H1 (cell line): ENCODE measurements at regions not wholly inside any gene's neighbourhood (a gene's known extent, or its start where the extent isn't known, plus 50 kb on each side); places are given as distances from the start of the nearest gene placed in this dataset.

Experiments used
- CTCF ChIA-PET: fragments of 300-600 bp; sonication (Branson Sonifier 250); formaldehyde crosslinking; loops from one replicate; lab custom pipeline; 2021; ENCODE audit not compliant: partially characterized antibody; lab: Charles Lee
- POLR2A ChIA-PET: fragments of 300-600 bp; sonication (Branson Sonifier 250); formaldehyde crosslinking; loops from one replicate; lab custom pipeline; 2021; ENCODE audit warnings: inconsistent platforms; ENCODE audit not compliant: partially characterized antibody; lab: Charles Lee
- DNase-seq, 2 experiments: peaks; one replicate each; pipeline versions ENCODE4 v3.0.0 to v3.0.0-alpha.2; 2010 to 2022; ENCODE audit warnings: low spot score in 2 of 2, low read depth in 1 of 2, mixed read lengths in 1 of 2
- FAIRE-seq: peaks from 2 replicates; lab custom pipeline; 2011; peaks lifted over from hg19 to GRCh38; lab: Jason Lieb, UNC
- H2AFZ ChIP-seq: 2 replicates; pipeline ENCODE4 v1.8.1; 2012; ENCODE audit warnings: low read length, inconsistent platforms
- H2AK5ac ChIP-seq: 2 replicates; pipeline ENCODE4 v1.6.1; 2013; ENCODE audit warnings: low read depth, low read length
- H2BK120ac ChIP-seq: replicated peaks from 2 replicates; pipeline ENCODE3; 2013; ENCODE audit warnings: low read depth, low read length, inconsistent platforms
- H2BK12ac ChIP-seq: 2 replicates; pipeline ENCODE4 v1.6.1; 2013; ENCODE audit warnings: low read depth, low read length
- H2BK15ac ChIP-seq: 2 replicates; pipeline ENCODE4 v1.6.1; 2013; ENCODE audit warnings: low read length
- H2BK20ac ChIP-seq: 2 replicates; pipeline ENCODE4 v1.6.1; 2013; ENCODE audit warnings: low read length
- H2BK5ac ChIP-seq: 2 replicates; pipeline ENCODE4 v1.6.1; 2013; ENCODE audit warnings: low read depth, low read length
- H3K14ac ChIP-seq: 2 replicates; pipeline ENCODE4 v1.6.1; 2013; ENCODE audit warnings: inconsistent platforms; ENCODE audit not compliant: insufficient read length
- H3K18ac ChIP-seq: 2 replicates; pipeline ENCODE4 v1.6.1; 2013; ENCODE audit warnings: low read length; ENCODE audit errors: extremely low read depth
- H3K23ac ChIP-seq: 2 replicates; pipeline ENCODE4 v1.6.1; 2013; ENCODE audit warnings: inconsistent platforms; ENCODE audit not compliant: insufficient read length
- H3K23me2 ChIP-seq: 2 replicates; pipeline ENCODE4 v1.6.1; 2013; ENCODE audit warnings: low read depth, low read length
- H3K27ac ChIP-seq: 2 replicates; pipeline ENCODE4 v1.6.1; 2011; ENCODE audit warnings: low read depth, low read length, inconsistent platforms
- H3K27me3 ChIP-seq, 4 experiments: replicated peaks in 1 of 4; 1 replicate in 1 of 4; 2 replicates in 3 of 4; pipeline versions ENCODE4 v1.6.1 to v1.8.1; 2011 to 2013; ENCODE audit warnings: low read length in 3 of 4, mild to moderate bottlenecking in 3 of 4, inconsistent platforms in 2 of 4, mixed read lengths in 2 of 4, moderate library complexity in 1 of 4; ENCODE audit not compliant: control insufficient read depth in 3 of 4, insufficient read depth in 3 of 4; ENCODE audit errors: extremely low read depth in 1 of 4
- H3K36me3 ChIP-seq, 4 experiments: 2 replicates each; pipeline versions ENCODE4 v1.6.1 to v1.8.1; 2011 to 2013; ENCODE audit warnings: mild to moderate bottlenecking in 4 of 4, low read length in 3 of 4, moderate library complexity in 2 of 4, control low read depth in 1 of 4, inconsistent platforms in 1 of 4; ENCODE audit not compliant: insufficient read depth in 4 of 4, control insufficient read depth in 2 of 4
- H3K4ac ChIP-seq: replicated peaks from 2 replicates; pipeline ENCODE3; 2013; ENCODE audit warnings: low read length, low read depth, mixed read lengths, inconsistent platforms; ENCODE audit not compliant: insufficient read length
- H3K4me1 ChIP-seq, 4 experiments: replicated peaks in 1 of 4; 1 replicate in 1 of 4; 2 replicates in 3 of 4; pipeline versions ENCODE4 v1.6.1 to v1.8.1; 2011 to 2013; ENCODE audit warnings: low read length in 3 of 4, inconsistent platforms in 2 of 4, mixed read lengths in 1 of 4; ENCODE audit not compliant: insufficient read depth in 4 of 4, control insufficient read depth in 3 of 4
- H3K4me2 ChIP-seq, 2 experiments: 2 replicates each; pipeline versions ENCODE4 v1.6.1 to v1.8.1; 2011 to 2013; ENCODE audit warnings: low read depth in 2 of 2, low read length in 2 of 2, control low read depth in 1 of 2, inconsistent platforms in 1 of 2, mild to moderate bottlenecking in 1 of 2; ENCODE audit not compliant: insufficient read depth in 1 of 2
- H3K4me3 ChIP-seq, 4 experiments: fragments of 200-600, 300-600 bp in 1 of 4; sonication (generic), shearing (Covaris generic), sonication (Bioruptor Twin) in 1 of 4; 2 replicates each; pipeline versions ENCODE4 v1.5.1 to v1.8.1; 2011 to 2016; ENCODE audit warnings: low read length in 4 of 4, low read depth in 3 of 4, control low read depth in 2 of 4, inconsistent platforms in 2 of 4, mild to moderate bottlenecking in 2 of 4, mixed read lengths in 1 of 4, moderate library complexity in 1 of 4; ENCODE audit not compliant: insufficient read depth in 2 of 4; ENCODE audit errors: extremely low read depth in 1 of 4
- H3K56ac ChIP-seq: replicated peaks from 2 replicates; pipeline ENCODE3; 2013; ENCODE audit warnings: low read depth, mild to moderate bottlenecking, mixed read lengths, low read length, inconsistent platforms; ENCODE audit not compliant: insufficient read length
- H3K79me1 ChIP-seq: 2 replicates; pipeline ENCODE4 v1.6.1; 2013; ENCODE audit warnings: low read depth, low read length, control low read depth
- H3K79me2 ChIP-seq, 2 experiments: 2 replicates each; pipeline versions ENCODE4 v1.6.1 to v1.8.1; 2012 to 2013; ENCODE audit warnings: low read length in 2 of 2, mild to moderate bottlenecking in 2 of 2, inconsistent platforms in 1 of 2; ENCODE audit not compliant: insufficient read depth in 2 of 2, control insufficient read depth in 1 of 2
- H3K9ac ChIP-seq, 4 experiments: replicated peaks in 1 of 4; 1 replicate in 1 of 4; 2 replicates in 3 of 4; pipeline versions ENCODE4 v1.6.1 to v1.8.1; 2011 to 2013; ENCODE audit warnings: low read depth in 3 of 4, low read length in 3 of 4, control low read depth in 2 of 4, mild to moderate bottlenecking in 2 of 4, moderate library complexity in 2 of 4, inconsistent platforms in 1 of 4; ENCODE audit errors: extremely low read depth in 1 of 4
- H3K9me3 ChIP-seq, 2 experiments: 2 replicates each; pipeline versions ENCODE4 v1.6.1 to v1.8.1; 2012 to 2013; ENCODE audit warnings: mild to moderate bottlenecking in 2 of 2, moderate library complexity in 2 of 2, control low read depth in 1 of 2, inconsistent platforms in 1 of 2, low read depth in 1 of 2, low read length in 1 of 2, mixed read lengths in 1 of 2; ENCODE audit not compliant: insufficient read depth in 2 of 2
- H4K20me1 ChIP-seq, 2 experiments: replicated peaks in 1 of 2; 2 replicates each; pipeline versions ENCODE3 to v1.8.1; 2011 to 2013; ENCODE audit warnings: inconsistent platforms in 2 of 2, low read length in 2 of 2, mild to moderate bottlenecking in 1 of 2; ENCODE audit not compliant: insufficient read depth in 2 of 2, control insufficient read depth in 1 of 2
- H4K5ac ChIP-seq: 2 replicates; pipeline ENCODE4 v1.6.1; 2013; ENCODE audit warnings: low read length, low read depth, mixed read lengths, inconsistent platforms; ENCODE audit not compliant: insufficient read length
- H4K8ac ChIP-seq: 2 replicates; pipeline ENCODE4 v1.8.0; 2013; ENCODE audit warnings: mild to moderate bottlenecking, moderate library complexity, low read length, inconsistent platforms; ENCODE audit not compliant: insufficient read depth; ENCODE audit errors: extremely low read depth
- H4K91ac ChIP-seq: replicated peaks from 2 replicates; pipeline ENCODE3; 2013; ENCODE audit warnings: low read length, mixed read lengths, inconsistent platforms; ENCODE audit not compliant: insufficient read length
- ASH2L ChIP-seq: fragments of 200-600, 300-600 bp; sonication (generic); IDR thresholded peaks from one replicate; pipeline ENCODE4 v1.7.1; 2017; ENCODE audit warnings: low read length
- BACH1 ChIP-seq: IDR thresholded peaks from 2 replicates; pipeline ENCODE4 v1.6.1; 2012; ENCODE audit warnings: low read length, improper control_type of control experiment
- BRCA1 ChIP-seq: IDR thresholded peaks from 2 replicates; pipeline ENCODE4 v1.6.1; 2012; ENCODE audit warnings: low read depth, low read length, improper control_type of control experiment
- CEBPB ChIP-seq: IDR thresholded peaks from 2 replicates; pipeline ENCODE4 v1.6.1; 2012; ENCODE audit warnings: low read depth, low read length
- EZH2 ChIP-seq: fragments of 200-600 bp; sonication (generic); IDR thresholded peaks from 2 replicates; pipeline ENCODE4 v1.7.1; 2012; ENCODE audit warnings: low read depth, mild to moderate bottlenecking, moderate library complexity, low read length, inconsistent platforms; ENCODE audit not compliant: severe bottlenecking
- HDAC6 ChIP-seq: IDR thresholded peaks from one replicate; pipeline ENCODE4 v1.7.1; 2012; ENCODE audit warnings: low read depth, mild to moderate bottlenecking, inconsistent platforms, low read length, moderate library complexity
- JUN ChIP-seq: IDR thresholded peaks from 2 replicates; pipeline ENCODE4 v1.6.1; 2011; ENCODE audit warnings: low read depth, mild to moderate bottlenecking, improper control_type of control experiment, low read length
- KDM4A ChIP-seq: IDR thresholded peaks from one replicate; pipeline ENCODE4 v1.7.1; 2012; ENCODE audit warnings: low read depth, mild to moderate bottlenecking, moderate library complexity, low read length, inconsistent platforms; ENCODE audit not compliant: severe bottlenecking
- PHF8 ChIP-seq: fragments of 200-600 bp; sonication (generic); conservative IDR thresholded peaks from 2 replicates; pipeline ENCODE4 v1.7.1; 2012; ENCODE audit warnings: low read depth, mild to moderate bottlenecking, inconsistent platforms, low read length, moderate library complexity
- RBBP5 ChIP-seq: IDR thresholded peaks from 2 replicates; pipeline ENCODE4 v1.7.1; 2012; ENCODE audit warnings: low read depth, mild to moderate bottlenecking, inconsistent platforms, low read length, moderate library complexity, borderline replicate concordance
- SIRT6 ChIP-seq: IDR thresholded peaks from one replicate; pipeline ENCODE4 v1.7.1; 2012; ENCODE audit warnings: low read length, inconsistent platforms
- WGBS, 2 experiments: shearing (Covaris generic) in 1 of 2; methylation state at CpG; one replicate each; pipeline versions ENCODE4 v1.1.6 to v1.1.7; 2013 to 2015; ENCODE audit warnings: low lambda C conversion rate in 2 of 2, mixed read lengths in 2 of 2, inconsistent platforms in 1 of 2, low coverage in 1 of 2, missing lambda C conversion rate in 1 of 2; ENCODE audit not compliant: insufficient replicate concordance in 2 of 2, insufficient coverage in 1 of 2, insufficient read length in 1 of 2; ENCODE audit errors: extremely low coverage in 1 of 2, missing lambda C conversion rate in 1 of 2; 5-methylcytosine and 5-hydroxymethylcytosine counted together
- TF ChIP-seq, protein P1 (sequence below), 3 experiments: IDR thresholded peaks; 1 replicate in 2 of 3; 2 replicates in 1 of 3; pipeline versions ENCODE4 v1.5.1 to v1.6.1; 2011; ENCODE audit warnings: low read length in 3 of 3, mild to moderate bottlenecking in 3 of 3, inconsistent platforms in 2 of 3, low read depth in 1 of 3, moderate library complexity in 1 of 3; ENCODE audit not compliant: insufficient read depth in 1 of 3; ENCODE audit errors: control extremely low read depth in 1 of 3

GRCh38 chr1:94670273-94670672 is 128.7 kb upstream of the F3 start:
- Histone ChIP-seq H3K27ac (no peak overlapping the region), H3K4me2 (no peak overlapping the region)
- CTCF ChIA-PET: interaction anchor here (0.6 to 2.5 kb wide), 5 partner anchors 10 to 24 kb away, joined by 3 to 7 read pairs (median 4); no protein-coding TSS in a partner anchor
- TF ChIP-seq RBBP5 (no peak), PHF8 (no peak), JUN (no peak), CEBPB (no peak), EZH2 (no peak), KDM4A (no peak), ASH2L (no peak), BACH1 (no peak), BRCA1 (no peak), SIRT6 (no peak), HDAC6 (no peak)
- TF ChIP-seq, protein P1, sequence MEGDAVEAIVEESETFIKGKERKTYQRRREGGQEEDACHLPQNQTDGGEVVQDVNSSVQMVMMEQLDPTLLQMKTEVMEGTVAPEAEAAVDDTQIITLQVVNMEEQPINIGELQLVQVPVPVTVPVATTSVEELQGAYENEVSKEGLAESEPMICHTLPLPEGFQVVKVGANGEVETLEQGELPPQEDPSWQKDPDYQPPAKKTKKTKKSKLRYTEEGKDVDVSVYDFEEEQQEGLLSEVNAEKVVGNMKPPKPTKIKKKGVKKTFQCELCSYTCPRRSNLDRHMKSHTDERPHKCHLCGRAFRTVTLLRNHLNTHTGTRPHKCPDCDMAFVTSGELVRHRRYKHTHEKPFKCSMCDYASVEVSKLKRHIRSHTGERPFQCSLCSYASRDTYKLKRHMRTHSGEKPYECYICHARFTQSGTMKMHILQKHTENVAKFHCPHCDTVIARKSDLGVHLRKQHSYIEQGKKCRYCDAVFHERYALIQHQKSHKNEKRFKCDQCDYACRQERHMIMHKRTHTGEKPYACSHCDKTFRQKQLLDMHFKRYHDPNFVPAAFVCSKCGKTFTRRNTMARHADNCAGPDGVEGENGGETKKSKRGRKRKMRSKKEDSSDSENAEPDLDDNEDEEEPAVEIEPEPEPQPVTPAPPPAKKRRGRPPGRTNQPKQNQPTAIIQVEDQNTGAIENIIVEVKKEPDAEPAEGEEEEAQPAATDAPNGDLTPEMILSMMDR (IDR thresholded peaks at IDR 0.05; ENCODE audit: control extremely low read depth in 1 of 3, insufficient read depth in 1 of 3, low read depth in 1 of 3, low read length in 3 of 3): no peak

More at GRCh38 chr1:94670273-94670672, 128.7 kb upstream of the F3 start:
- peaks cover 0 to 12% (median 9%) of the 10 kb centered on the region in 4 experiments; a peak in 6 of 7 replicates for H3K4me1 ChIP-seq
- WGBS, 2 experiments: 83% methylated on average over 2 of the region's 2 CpGs; no CpG with 5 or more reads in 1 of the 2 experiments
- H2BK20ac ChIP-seq: no peak overlapping the region
- no peaks in the 10 kb centered on the region; the same call in 1 of the 2 replicates for H3K23me2 ChIP-seq
- POLR2A ChIA-PET: no interaction called here
- no peak overlapping the region for H2BK15ac ChIP-seq
- H2BK120ac ChIP-seq: no peak overlapping the region
- no peak overlapping the region for H3K9ac ChIP-seq
- FAIRE-seq: no peak
- DNase-seq: no peak
- H4K20me1 ChIP-seq: no peaks in the 10 kb centered on the region
- H3K79me1 ChIP-seq: no peaks in the 10 kb centered on the region
- H3K23ac ChIP-seq: no peak overlapping the region
- peaks cover 0 to 1% (median 0%) of the 10 kb centered on the region in 4 experiments; a peak in 1 of 7 replicates for H3K27me3 ChIP-seq
- no peaks in the 10 kb centered on the region for H3K79me2 ChIP-seq
- H2BK5ac ChIP-seq: no peak overlapping the region
- no peak overlapping the region for H2BK12ac ChIP-seq
- no peaks in the 10 kb centered on the region for H3K36me3 ChIP-seq
- no peak overlapping the region for H4K91ac ChIP-seq
- no peak overlapping the region for H2AK5ac ChIP-seq
- no peak overlapping the region for H2AFZ ChIP-seq
- H3K9me3 ChIP-seq: no peaks in the 10 kb centered on the region
- no peak overlapping the region for H4K8ac ChIP-seq
- H3K4me3 ChIP-seq: no peak overlapping the region
- H3K18ac ChIP-seq: no peak overlapping the region
- H3K4ac ChIP-seq: no peak overlapping the region
- no peak overlapping the region for H4K5ac ChIP-seq
- H3K56ac ChIP-seq: no peak overlapping the region
- H3K14ac ChIP-seq: no peak overlapping the region
